GM21529 (cell line): ENCODE measurements at regions not wholly inside any gene's neighbourhood (a gene's known extent, or its start where the extent isn't known, plus 50 kb on each side); places are given as distances from the start of the nearest gene placed in this dataset.
"Not testable (repeated sequence)": the region's sequence is repeated elsewhere in the genome, so short reads cannot be mapped to it uniquely, and the experiment has no call there.

Source experiments
- ATAC-seq: cut with Tn5 transposase; IDR thresholded peaks from one replicate; pipeline ENCODE4 v1.9.1; 2021; ENCODE audit not compliant: unreplicated experiment

- ATAC-seq, result peak; percentile 100
These were observed 454.6 kb upstream of the ZNG1F start for GRCh38 chr9:41643571-41644279.

DNA sequence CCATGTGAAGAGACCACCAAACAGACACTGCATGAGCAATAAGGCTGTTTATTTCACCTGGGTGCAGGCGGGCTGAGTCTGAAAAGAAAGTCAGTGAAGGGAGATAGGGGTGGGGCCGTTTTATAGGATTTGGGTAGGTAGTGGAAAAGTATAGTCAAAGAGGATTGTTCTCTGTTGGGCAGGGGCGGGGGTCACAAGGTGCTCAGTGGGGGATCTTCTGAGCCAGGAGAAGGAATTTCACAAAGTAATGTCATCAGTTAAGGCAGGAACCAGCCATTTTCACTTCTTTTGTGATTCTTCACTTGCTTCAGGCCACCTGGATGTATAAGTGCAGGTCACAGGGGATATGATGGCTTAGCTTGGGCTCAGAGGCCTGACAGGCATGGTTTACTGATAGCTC, 444.6 kb upstream of the ZNG1F start:
- not testable (repeated sequence) for ATAC-seq

DNA sequence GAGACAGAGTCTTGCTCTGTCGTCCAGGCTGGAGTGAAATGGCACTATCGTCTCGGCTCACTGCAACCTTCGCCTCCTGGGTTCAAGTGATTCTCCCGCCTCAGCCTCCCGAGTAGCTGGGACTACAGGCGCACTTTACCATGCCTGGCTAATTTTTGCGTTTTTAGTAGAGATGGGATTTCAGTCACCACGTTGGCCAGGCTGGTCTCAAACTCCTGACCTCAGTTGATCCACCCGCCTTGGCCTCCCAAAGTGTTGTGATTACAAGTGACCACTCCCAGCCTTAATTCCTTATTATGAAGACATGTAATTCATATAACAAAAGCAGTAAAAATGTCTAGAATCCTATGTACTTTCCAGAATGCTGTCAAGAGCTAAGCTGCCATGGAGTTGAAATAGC, 434.5 kb upstream of the ZNG1F start:
- ATAC-seq, result not testable (repeated sequence)

DNA sequence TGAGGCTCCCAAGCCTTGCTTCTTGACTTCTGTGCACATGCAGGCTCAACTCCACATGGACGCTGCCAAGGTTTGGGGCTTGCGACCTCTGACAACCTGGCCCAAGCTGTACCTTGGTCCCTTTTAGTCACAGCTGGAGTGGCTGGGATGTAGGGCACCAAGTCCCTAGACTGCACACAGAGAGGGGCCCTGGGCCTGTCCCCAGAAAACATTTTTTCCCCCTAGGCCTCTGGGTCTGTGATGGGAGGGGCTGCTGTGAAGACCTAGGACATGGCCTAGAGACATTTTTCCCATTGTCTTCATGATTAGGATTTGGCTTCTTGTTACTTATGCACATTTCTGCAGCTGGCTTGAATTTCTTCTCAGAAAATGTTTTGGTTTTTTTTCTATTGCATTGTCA, 430.1 kb upstream of the ZNG1F start:
- ATAC-seq, result not testable (repeated sequence)

DNA sequence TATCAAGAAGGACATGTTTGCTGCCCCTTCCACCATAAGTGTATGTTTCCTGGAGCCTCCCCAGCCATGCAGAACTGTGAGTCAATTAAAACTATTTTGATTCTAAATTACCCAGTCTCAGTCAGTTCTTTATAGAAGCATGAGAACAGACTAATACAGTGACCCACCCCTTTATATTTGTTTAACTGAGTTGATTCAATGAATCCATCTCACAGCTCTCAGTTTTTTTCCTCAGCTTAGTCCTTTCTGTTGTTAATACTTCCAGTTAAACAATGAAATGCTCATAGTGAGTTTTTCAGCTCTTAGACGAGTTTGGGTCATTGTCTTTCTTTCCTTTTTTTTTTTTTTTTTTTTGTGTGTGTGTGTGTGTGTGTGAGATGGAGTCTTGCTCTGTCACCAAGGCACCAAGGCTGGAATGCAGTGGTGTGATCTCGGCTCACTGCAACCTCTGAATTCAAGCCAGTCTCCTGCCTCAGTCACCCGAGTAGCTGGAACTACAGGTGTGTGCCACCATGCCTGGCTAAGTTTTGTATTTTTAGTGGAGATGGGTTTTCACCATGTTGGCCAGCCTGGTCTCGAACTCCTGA, 417.9 kb upstream of the ZNG1F start:
- not testable (repeated sequence) for ATAC-seq

GRCh38 chr9:41565572-41565971, 376.5 kb upstream of the ZNG1F start:
- ATAC-seq, result not testable (repeated sequence)
